ENCODE measurements at regions not wholly inside any gene's neighbourhood (a gene's known extent, or its start where the extent isn't known, plus 50 kb on each side); places are given as distances from the start of the nearest gene placed in this dataset.

DNA sequence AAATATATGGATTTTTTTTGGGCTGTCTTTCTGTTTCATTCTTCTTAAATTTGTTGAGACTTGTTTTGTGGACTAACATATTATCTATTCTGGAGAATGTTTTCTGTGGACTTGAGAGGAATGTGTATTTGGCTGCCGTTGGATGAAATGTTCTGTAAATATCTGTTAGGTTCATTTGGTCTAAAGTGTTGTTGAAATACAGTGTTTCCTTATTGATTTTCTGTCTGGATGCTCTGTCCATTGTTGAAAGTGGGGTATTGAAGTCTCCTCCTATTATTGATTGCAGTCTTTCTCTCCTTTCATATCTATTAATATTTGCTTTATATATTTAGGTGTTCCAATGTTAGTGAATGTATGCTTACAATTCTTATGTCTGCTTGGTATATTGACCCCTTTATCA lies 431.8 kb downstream of the RAPGEF2 start:
- FAIRE-seq = no peak
- Histone ChIP-seq H3K4me1 (ENCODE audit: control insufficient read depth, extremely low read depth, insufficient read depth, low read length) (no peaks in the 10 kb centered on the region), H3K9me1 (ENCODE audit: control insufficient read depth, extremely low read depth, insufficient read depth, low read length) (no peaks in the 10 kb centered on the region), H3K9ac (ENCODE audit: control insufficient read depth, extremely low read depth, insufficient read depth, low read length) (no peak overlapping the region), H3K27ac (ENCODE audit: control insufficient read depth, insufficient read depth, low read length) (no peak overlapping the region), H2AFZ (ENCODE audit: control insufficient read depth, low read length) (no peak overlapping the region), H3K4me2 (ENCODE audit: control insufficient read depth, extremely low read depth, insufficient read depth, low read depth, low read length) (no peak overlapping the region), H4K20me1 (ENCODE audit: control insufficient read depth, extremely low read depth, insufficient read depth, low read length) (no peaks in the 10 kb centered on the region), H3K79me2 (ENCODE audit: control insufficient read depth, insufficient read depth, low read length) (peaks cover 4% of the 10 kb centered on the region), H3K36me3 (ENCODE audit: control insufficient read depth in 2 of 2, extremely low read depth in 1 of 2, insufficient read depth in 2 of 2, low read length in 2 of 2) (no peaks in the 10 kb centered on the region), H3K27me3 (ENCODE audit: control insufficient read depth, extremely low read depth, insufficient read depth, low read length) (no peaks in the 10 kb centered on the region), H3K4me3 (ENCODE audit: control insufficient read depth in 2 of 3, extremely low read depth in 1 of 3, insufficient read depth in 2 of 3, low read depth in 1 of 3, low read length in 3 of 3) (no peak overlapping the region), H3K9me3 (ENCODE audit: control insufficient read depth, low read depth, low read length) (no peaks in the 10 kb centered on the region)
- TF ChIP-seq EZH2 (IDR thresholded peaks at IDR 0.05; ENCODE audit: low read length) = no peak
- TF ChIP-seq, protein P1, sequence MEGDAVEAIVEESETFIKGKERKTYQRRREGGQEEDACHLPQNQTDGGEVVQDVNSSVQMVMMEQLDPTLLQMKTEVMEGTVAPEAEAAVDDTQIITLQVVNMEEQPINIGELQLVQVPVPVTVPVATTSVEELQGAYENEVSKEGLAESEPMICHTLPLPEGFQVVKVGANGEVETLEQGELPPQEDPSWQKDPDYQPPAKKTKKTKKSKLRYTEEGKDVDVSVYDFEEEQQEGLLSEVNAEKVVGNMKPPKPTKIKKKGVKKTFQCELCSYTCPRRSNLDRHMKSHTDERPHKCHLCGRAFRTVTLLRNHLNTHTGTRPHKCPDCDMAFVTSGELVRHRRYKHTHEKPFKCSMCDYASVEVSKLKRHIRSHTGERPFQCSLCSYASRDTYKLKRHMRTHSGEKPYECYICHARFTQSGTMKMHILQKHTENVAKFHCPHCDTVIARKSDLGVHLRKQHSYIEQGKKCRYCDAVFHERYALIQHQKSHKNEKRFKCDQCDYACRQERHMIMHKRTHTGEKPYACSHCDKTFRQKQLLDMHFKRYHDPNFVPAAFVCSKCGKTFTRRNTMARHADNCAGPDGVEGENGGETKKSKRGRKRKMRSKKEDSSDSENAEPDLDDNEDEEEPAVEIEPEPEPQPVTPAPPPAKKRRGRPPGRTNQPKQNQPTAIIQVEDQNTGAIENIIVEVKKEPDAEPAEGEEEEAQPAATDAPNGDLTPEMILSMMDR (optimal IDR thresholded peaks at IDR 0.05 in 1 of 3, IDR thresholded peaks at IDR 0.05 in 1 of 3, conservative IDR thresholded peaks at IDR 0.05 in 1 of 3; ENCODE audit: extremely low read depth in 1 of 3, insufficient read depth in 2 of 3, low read length in 3 of 3) = no peak
- dilution Hi-C loops (cut with MboI; ENCODE audit: extremely low pct_ligation_motif_present, low sequenced_read_pairs) = no loop called here
- no peak for DNase-seq (ENCODE audit: low read depth, low spot score)

DNA sequence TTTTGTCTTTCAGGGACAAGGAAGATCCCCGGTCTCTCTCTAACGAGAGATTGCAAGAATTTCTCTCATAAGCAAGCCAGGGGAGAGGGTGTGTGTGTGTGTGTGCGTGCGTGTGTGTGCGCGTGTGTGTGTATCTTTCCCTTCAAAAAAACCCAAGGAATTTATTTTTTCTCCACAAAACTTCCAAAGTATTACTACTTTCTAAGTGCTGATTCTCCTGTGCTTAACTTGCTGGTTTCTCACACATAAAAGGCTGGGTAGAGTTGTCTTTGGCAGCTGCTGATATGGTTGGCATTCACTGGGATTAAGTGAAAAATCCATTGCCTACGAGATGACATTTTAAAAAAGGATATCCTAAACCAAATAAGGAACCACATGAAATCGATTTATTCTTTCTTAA lies 435.7 kb downstream of the RAPGEF2 start:
- Histone ChIP-seq H3K4me2 (ENCODE audit: control insufficient read depth, extremely low read depth, insufficient read depth, low read depth, low read length) (no peak overlapping the region), H3K79me2 (ENCODE audit: control insufficient read depth, insufficient read depth, low read length) (peaks cover 7% of the 10 kb centered on the region), H3K9ac (ENCODE audit: control insufficient read depth, extremely low read depth, insufficient read depth, low read length) (no peak overlapping the region), H3K27me3 (ENCODE audit: control insufficient read depth, extremely low read depth, insufficient read depth, low read length) (no peaks in the 10 kb centered on the region), H3K9me1 (ENCODE audit: control insufficient read depth, extremely low read depth, insufficient read depth, low read length) (no peaks in the 10 kb centered on the region), H3K36me3 (ENCODE audit: control insufficient read depth in 2 of 2, extremely low read depth in 1 of 2, insufficient read depth in 2 of 2, low read length in 2 of 2) (no peaks in the 10 kb centered on the region), H2AFZ (ENCODE audit: control insufficient read depth, low read length) (no peak overlapping the region), H3K4me1 (ENCODE audit: control insufficient read depth, extremely low read depth, insufficient read depth, low read length) (no peaks in the 10 kb centered on the region), H3K4me3 (ENCODE audit: control insufficient read depth in 2 of 3, extremely low read depth in 1 of 3, insufficient read depth in 2 of 3, low read depth in 1 of 3, low read length in 3 of 3) (no peak overlapping the region), H3K27ac (ENCODE audit: control insufficient read depth, insufficient read depth, low read length) (no peak overlapping the region), H3K9me3 (ENCODE audit: control insufficient read depth, low read depth, low read length) (no peaks in the 10 kb centered on the region), H4K20me1 (ENCODE audit: control insufficient read depth, extremely low read depth, insufficient read depth, low read length) (no peaks in the 10 kb centered on the region)
- dilution Hi-C loops (cut with MboI; ENCODE audit: extremely low pct_ligation_motif_present, low sequenced_read_pairs) = no loop called here
- no peak for DNase-seq (ENCODE audit: low read depth, low spot score)
- FAIRE-seq = no peak
- TF ChIP-seq, protein P1 (optimal IDR thresholded peaks at IDR 0.05 in 1 of 3, IDR thresholded peaks at IDR 0.05 in 1 of 3, conservative IDR thresholded peaks at IDR 0.05 in 1 of 3; ENCODE audit: extremely low read depth in 1 of 3, insufficient read depth in 2 of 3, low read length in 3 of 3) = no peak
- TF ChIP-seq EZH2 (IDR thresholded peaks at IDR 0.05; ENCODE audit: low read length) = no peak

All from keratinocyte (primary cell).